IMR-90 (cell line): ENCODE measurements at regions not wholly inside any gene's neighbourhood (a gene's known extent, or its start where the extent isn't known, plus 50 kb on each side); places are given as distances from the start of the nearest gene placed in this dataset.

Experiments
- BHLHE40 ChIP-seq: fragments of 150-350 bp; IDR thresholded peaks from 2 replicates; pipeline ENCODE4 v1.6.1; 2016; ENCODE audit warnings: mild to moderate bottlenecking, low read depth, low read length
- CEBPB ChIP-seq: IDR thresholded peaks from 2 replicates; pipeline ENCODE4 v1.6.1; 2012; ENCODE audit warnings: low read depth, low read length, improper control_type of control experiment
- CHD1 ChIP-seq: IDR thresholded peaks from 2 replicates; pipeline ENCODE4 v1.6.1; 2012; ENCODE audit warnings: low read depth, low read length, improper control_type of control experiment
- CTCF ChIP-seq: conservative IDR thresholded peaks from 2 replicates; pipeline ENCODE4 v1.5.1; 2012; ENCODE audit warnings: mild to moderate bottlenecking, low read depth, low read length, improper control_type of control experiment
- FOS ChIP-seq: fragments of 150-350 bp; IDR thresholded peaks from 2 replicates; pipeline ENCODE4 v1.6.1; 2016; ENCODE audit warnings: low read depth, low read length
- MAFK ChIP-seq: IDR thresholded peaks from 2 replicates; pipeline ENCODE4 v1.6.1; 2012; ENCODE audit warnings: low read depth, low read length, improper control_type of control experiment
- MAZ ChIP-seq: IDR thresholded peaks from 2 replicates; pipeline ENCODE4 v1.6.1; 2012; ENCODE audit warnings: low read depth, mild to moderate bottlenecking, low read length, improper control_type of control experiment, moderate library complexity, borderline replicate concordance
- MXI1 ChIP-seq: IDR thresholded peaks from 2 replicates; pipeline ENCODE4 v1.6.1; 2012; ENCODE audit warnings: low read depth, mild to moderate bottlenecking, low read length, moderate library complexity, borderline replicate concordance
- POLR2A ChIP-seq: IDR thresholded peaks from 2 replicates; pipeline ENCODE4 v1.6.1; 2012; ENCODE audit warnings: mild to moderate bottlenecking, low read depth, low read length
- RCOR1 ChIP-seq: IDR thresholded peaks from 2 replicates; pipeline ENCODE4 v1.6.1; 2012; ENCODE audit warnings: mild to moderate bottlenecking, low read length, improper control_type of control experiment; ENCODE audit not compliant: insufficient replicate concordance
- RFX5 ChIP-seq: IDR thresholded peaks from 2 replicates; pipeline ENCODE4 v1.8.0; 2012; ENCODE audit warnings: low read depth, mild to moderate bottlenecking, low read length, moderate library complexity
- USF2 ChIP-seq: fragments of 150-350 bp; IDR thresholded peaks from 2 replicates; pipeline ENCODE4 v1.6.1; 2017; ENCODE audit warnings: mild to moderate bottlenecking, antibody characterized with exemption, low read length, low read depth

- TF ChIP-seq CTCF (no peak), RCOR1 (no peak), CEBPB (no peak), POLR2A (no peak), MAZ (no peak), FOS (no peak), CHD1 (no peak), USF2 (no peak), MXI1 (no peak), MAFK (no peak), RFX5 (no peak), BHLHE40 (no peak)
Observed at GRCh38 chr12:17108877-17109541, 503.0 kb upstream of the LMO3 start.
